NCI-H345 (cell line): ENCODE measurements at regions not wholly inside any gene's neighbourhood (a gene's known extent, or its start where the extent isn't known, plus 50 kb on each side); places are given as distances from the start of the nearest gene placed in this dataset.
A peak's percentile ranks its signal among the peaks of the same experiment; 100 is the strongest.

Experiments used
- DNase-seq: peaks from one replicate; lab custom pipeline; 2025; lab: John Stamatoyannopoulos, UW

- no peak for DNase-seq
These were observed 518.4 kb downstream of the MED13L start for GRCh38 chr12:115758877-115759620.

- DNase-seq: no peak
These were observed 519.3 kb downstream of the MED13L start for GRCh38 chr12:115758183-115758582.

GRCh38 chr12:115756804-115757203, 520.7 kb downstream of the MED13L start:
- no peak for DNase-seq

GRCh38 chr12:115756271-115756670, 521.2 kb downstream of the MED13L start:
- no peak for DNase-seq

- DNase-seq: no peak
These were observed 521.8 kb downstream of the MED13L start for GRCh38 chr12:115755725-115756085.

- DNase-seq: no peak
These were observed 522.3 kb downstream of the MED13L start for GRCh38 chr12:115755061-115755724.

- peak; percentile 72 for DNase-seq
These were observed 524.4 kb downstream of the MED13L start for GRCh38 chr12:115752913-115753726.

- no peak for DNase-seq
These were observed 525.3 kb downstream of the MED13L start for GRCh38 chr12:115752156-115752555.

- DNase-seq: no peak
These were observed 527.2 kb downstream of the MED13L start for GRCh38 chr12:115750340-115750739.

- DNase-seq: no peak
These were observed 528.2 kb downstream of the MED13L start for GRCh38 chr12:115749071-115749841.

GRCh38 chr12:115740586-115741155, 536.8 kb downstream of the MED13L start:
- DNase-seq: no peak

GRCh38 chr12:115737895-115738294, 539.6 kb downstream of the MED13L start:
- no peak for DNase-seq

- no peak for DNase-seq
These were observed 541.1 kb downstream of the MED13L start for GRCh38 chr12:115736360-115736759.

GRCh38 chr12:115730975-115731541, 546.4 kb downstream of the MED13L start:
- no peak for DNase-seq

GRCh38 chr12:115726691-115727090, 550.8 kb downstream of the MED13L start:
- no peak for DNase-seq

- no peak for DNase-seq
These were observed 555.3 kb downstream of the MED13L start for GRCh38 chr12:115722181-115722580.

GRCh38 chr12:115716551-115716950, 560.9 kb downstream of the MED13L start:
- DNase-seq: no peak

- DNase-seq: no peak
These were observed 564.8 kb downstream of the MED13L start for GRCh38 chr12:115712676-115713075.

- no peak for DNase-seq
These were observed 567.4 kb downstream of the MED13L start for GRCh38 chr12:115710104-115710564.

- DNase-seq: peak; percentile 23
These were observed 567.9 kb downstream of the MED13L start for GRCh38 chr12:115709540-115710011.

GRCh38 chr12:115708801-115709200, 568.7 kb downstream of the MED13L start:
- no peak for DNase-seq
